HFFc6 (cell line): ENCODE measurements at regions not wholly inside any gene's neighbourhood (a gene's known extent, or its start where the extent isn't known, plus 50 kb on each side); places are given as distances from the start of the nearest gene placed in this dataset.

Source experiments
- DNase-seq: peaks from one replicate; pipeline ENCODE4 v3.0.0-alpha.2; 2018
- H3K27ac Mint-ChIP-seq: 2 replicates; pipeline ENCODE4 v1.8.0; 2020; ENCODE audit warnings: mild to moderate bottlenecking, mixed read lengths
- H3K27me3 Mint-ChIP-seq: 2 replicates; pipeline ENCODE4 v1.8.0; 2021; ENCODE audit warnings: mild to moderate bottlenecking, moderate library complexity, mixed read lengths; ENCODE audit not compliant: insufficient read depth
- H3K36me3 Mint-ChIP-seq: 2 replicates; pipeline ENCODE4 v1.8.0; 2021; ENCODE audit warnings: low read depth, mixed read lengths
- H3K4me1 Mint-ChIP-seq: 2 replicates; pipeline ENCODE4 v1.8.0; 2020; ENCODE audit warnings: low read depth, mixed read lengths
- H3K4me3 Mint-ChIP-seq: 2 replicates; pipeline ENCODE4 v1.8.0; 2020; ENCODE audit warnings: mild to moderate bottlenecking, moderate library complexity, mixed read lengths
- H3K9me3 Mint-ChIP-seq: 2 replicates; pipeline ENCODE4 v1.8.0; 2020; ENCODE audit warnings: mild to moderate bottlenecking, mixed read lengths
- CTCF ChIP-seq: fragments of 200-600 bp; sonication (generic); IDR thresholded peaks from 2 replicates; pipeline ENCODE4 v1.5.0; 2021; ENCODE audit warnings: antibody characterized with exemption, mild to moderate bottlenecking

GRCh38 chr6:14282854-14283505 lies 165.4 kb downstream of the CD83 start:
- Mint-ChIP-seq H3K9me3 (no peaks in the 10 kb centered on the region; the same call in 1 of the 2 replicates), H3K27ac (no peak overlapping the region), H3K27me3 (peaks cover 2% of the 10 kb centered on the region; the same call in 1 of the 2 replicates), H3K4me3 (no peak overlapping the region), H3K4me1 (peaks cover 24% of the 10 kb centered on the region), H3K36me3 (no peaks in the 10 kb centered on the region)
- TF ChIP-seq CTCF: no peak
- no peak for DNase-seq

- no peak for DNase-seq
- Mint-ChIP-seq H3K4me3 (no peak overlapping the region), H3K27me3 (peaks cover 2% of the 10 kb centered on the region; the same call in 1 of the 2 replicates), H3K36me3 (no peaks in the 10 kb centered on the region), H3K4me1 (peaks cover 24% of the 10 kb centered on the region), H3K27ac (no peak overlapping the region), H3K9me3 (no peaks in the 10 kb centered on the region; the same call in 1 of the 2 replicates)
- no peak; the same call in 1 of the 2 replicates for TF ChIP-seq CTCF
These were observed 166.1 kb downstream of the CD83 start for GRCh38 chr6:14283600-14284235.

- no peaks in the 10 kb centered on the region; the same call in 1 of the 2 replicates for H3K9me3 Mint-ChIP-seq
- H3K36me3 Mint-ChIP-seq: no peaks in the 10 kb centered on the region
- TF ChIP-seq CTCF: no peak
- DNase-seq: no peak
- peaks cover under 1% of the 10 kb centered on the region; the same call in 1 of the 2 replicates for H3K27me3 Mint-ChIP-seq
- no peak overlapping the region for H3K27ac Mint-ChIP-seq
- H3K4me1 Mint-ChIP-seq: peaks cover 24% of the 10 kb centered on the region
- H3K4me3 Mint-ChIP-seq: no peak overlapping the region
These were observed 167.5 kb downstream of the CD83 start for GRCh38 chr6:14284969-14285590.

GRCh38 chr6:14286144-14286543 lies 168.6 kb downstream of the CD83 start:
- Mint-ChIP-seq H3K27ac (peak overlapping the region; percentile 82), H3K9me3 (no peaks in the 10 kb centered on the region; the same call in 1 of the 2 replicates), H3K27me3 (no peaks in the 10 kb centered on the region; the same call in 1 of the 2 replicates)

More at GRCh38 chr6:14286144-14286543, 168.6 kb downstream of the CD83 start:
- Mint-ChIP-seq H3K36me3 (no peaks in the 10 kb centered on the region), H3K4me1 (peaks cover 24% of the 10 kb centered on the region), H3K4me3 (peak overlapping the region; percentile 56)
- TF ChIP-seq CTCF: no peak
- peak; percentile 85 for DNase-seq
